ENCODE measurements at regions not wholly inside any gene's neighbourhood (a gene's known extent, or its start where the extent isn't known, plus 50 kb on each side); places are given as distances from the start of the nearest gene placed in this dataset.

DNA sequence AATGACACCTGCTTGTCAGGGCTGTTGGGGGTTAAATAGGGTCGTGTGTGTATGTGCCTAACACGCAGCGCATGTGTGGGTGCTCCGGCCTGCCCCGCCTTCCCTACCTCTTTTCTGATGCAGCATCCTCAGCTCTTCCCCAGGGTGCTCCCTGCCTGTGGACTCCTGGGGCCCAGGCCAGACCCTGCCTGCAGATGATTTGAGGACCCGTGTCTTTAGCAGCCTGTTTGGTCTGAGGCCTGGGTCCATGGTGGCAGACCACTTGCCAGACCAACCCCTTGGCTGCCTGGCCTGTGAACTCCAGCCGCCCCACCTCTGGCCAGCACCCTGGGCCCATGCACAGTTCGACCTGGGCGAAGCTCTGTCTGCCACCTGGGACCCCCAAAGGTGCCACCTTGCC is 57.0 kb upstream of the SIM2 start:
- 86 to 93% (median 92%) methylated on average over 8 to 9 of the region's 9 CpGs for WGBS, 4 donors
- intact Hi-C loops (cut with DNase I), result no loop called here
- Histone ChIP-seq H3K27me3 (peaks cover 0 to 10% (median 0%) of the 10 kb centered on the region in 9 donors), H3K36me3 (no peaks in the 10 kb centered on the region), H3K27ac (no peak overlapping the region), H3K4me3 (no peak overlapping the region), H3K9me3 (peaks cover 0 to 6% (median 0%) of the 10 kb centered on the region in 12 donors), H3K4me1 (peaks cover 0 to 3% (median 0%) of the 10 kb centered on the region in 12 donors)
- no peak for ATAC-seq
- TF ChIP-seq, protein P1, sequence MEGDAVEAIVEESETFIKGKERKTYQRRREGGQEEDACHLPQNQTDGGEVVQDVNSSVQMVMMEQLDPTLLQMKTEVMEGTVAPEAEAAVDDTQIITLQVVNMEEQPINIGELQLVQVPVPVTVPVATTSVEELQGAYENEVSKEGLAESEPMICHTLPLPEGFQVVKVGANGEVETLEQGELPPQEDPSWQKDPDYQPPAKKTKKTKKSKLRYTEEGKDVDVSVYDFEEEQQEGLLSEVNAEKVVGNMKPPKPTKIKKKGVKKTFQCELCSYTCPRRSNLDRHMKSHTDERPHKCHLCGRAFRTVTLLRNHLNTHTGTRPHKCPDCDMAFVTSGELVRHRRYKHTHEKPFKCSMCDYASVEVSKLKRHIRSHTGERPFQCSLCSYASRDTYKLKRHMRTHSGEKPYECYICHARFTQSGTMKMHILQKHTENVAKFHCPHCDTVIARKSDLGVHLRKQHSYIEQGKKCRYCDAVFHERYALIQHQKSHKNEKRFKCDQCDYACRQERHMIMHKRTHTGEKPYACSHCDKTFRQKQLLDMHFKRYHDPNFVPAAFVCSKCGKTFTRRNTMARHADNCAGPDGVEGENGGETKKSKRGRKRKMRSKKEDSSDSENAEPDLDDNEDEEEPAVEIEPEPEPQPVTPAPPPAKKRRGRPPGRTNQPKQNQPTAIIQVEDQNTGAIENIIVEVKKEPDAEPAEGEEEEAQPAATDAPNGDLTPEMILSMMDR (IDR thresholded peaks at IDR 0.05), result no peak
- no peak for TF ChIP-seq POLR2A (IDR thresholded peaks at IDR 0.05)
- no peak for DNase-seq

DNA sequence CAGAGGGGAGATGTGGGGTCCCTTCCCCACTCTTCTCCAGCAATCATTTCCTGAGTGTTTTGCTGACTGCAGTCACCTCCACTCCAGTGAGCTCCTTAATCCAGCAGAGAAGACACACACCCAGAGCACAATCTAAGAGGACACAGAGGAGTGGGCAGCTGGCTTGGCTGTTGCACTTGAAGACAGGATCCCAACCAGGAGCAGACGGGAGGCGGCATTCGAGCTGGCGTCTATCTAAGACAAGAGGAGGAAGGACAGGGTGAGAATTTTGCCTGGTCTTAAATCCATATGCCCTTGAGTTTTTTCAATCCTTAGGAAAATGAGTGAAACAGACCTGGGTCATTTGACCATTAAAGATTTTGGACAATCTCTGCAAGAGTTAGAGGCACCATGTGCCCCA is 56.1 kb upstream of the SIM2 start:
- peaks cover 0 to 5% (median 0%) of the 10 kb centered on the region in 12 donors for H3K4me1 ChIP-seq
- H3K27ac ChIP-seq, result no peak overlapping the region
- H3K27me3 ChIP-seq, result peaks cover 0 to 12% (median 0%) of the 10 kb centered on the region in 9 donors
- H3K9me3 ChIP-seq, result no peaks in the 10 kb centered on the region
- intact Hi-C loops (cut with DNase I), result no loop called here
- H3K36me3 ChIP-seq, result no peaks in the 10 kb centered on the region
- TF ChIP-seq POLR2A (IDR thresholded peaks at IDR 0.05), result no peak
- TF ChIP-seq, protein P1 (IDR thresholded peaks at IDR 0.05), result no peak
- H3K4me3 ChIP-seq, result no peak overlapping the region
- WGBS, 4 donors, result 84 to 92% (median 87%) methylated on average over 4 of the region's 4 CpGs
- DNase-seq, result no peak
- no peak for ATAC-seq

DNA sequence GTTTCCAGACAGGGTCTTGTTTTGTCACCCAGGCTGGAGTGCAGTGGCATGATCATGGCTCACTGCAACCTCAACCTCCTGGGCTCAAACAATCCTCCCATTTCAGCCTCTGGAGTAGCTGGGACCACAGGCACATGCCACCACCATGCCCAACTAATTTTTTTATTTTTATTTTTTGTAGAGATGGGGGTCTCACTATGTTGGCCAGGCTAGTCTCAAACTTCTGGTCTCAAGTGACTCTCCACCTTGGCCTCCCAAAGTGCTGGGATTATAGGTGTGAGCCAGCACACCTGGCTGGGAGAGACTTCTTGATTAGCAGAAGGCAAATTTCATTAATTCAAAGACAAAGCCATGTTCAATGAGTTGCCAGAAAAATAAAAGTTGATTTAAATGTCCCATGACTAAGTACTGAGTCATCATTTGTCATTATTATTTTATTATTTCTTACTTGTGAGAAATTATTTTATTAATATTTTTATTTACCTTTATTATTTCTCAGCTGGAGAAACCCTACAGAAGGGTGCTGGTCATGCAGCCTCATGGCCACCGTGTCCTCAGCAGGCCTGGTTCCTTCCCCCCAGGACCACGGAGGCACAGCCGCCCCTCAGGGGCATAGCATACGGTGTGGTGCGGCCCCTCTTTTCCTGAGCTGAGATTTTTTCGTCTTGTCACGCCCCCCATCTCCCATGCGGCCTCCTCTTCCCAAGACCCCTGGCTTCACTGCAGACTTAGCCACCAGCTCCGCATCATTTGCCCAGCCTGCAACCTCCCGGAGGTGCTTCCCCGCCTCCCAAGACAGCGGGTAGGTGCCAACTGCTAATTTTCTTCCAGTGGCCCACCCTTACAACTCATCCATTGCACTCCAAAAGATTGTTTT is 55.3 kb upstream of the SIM2 start:
- intact Hi-C loops (cut with DNase I), result no loop called here

DNA sequence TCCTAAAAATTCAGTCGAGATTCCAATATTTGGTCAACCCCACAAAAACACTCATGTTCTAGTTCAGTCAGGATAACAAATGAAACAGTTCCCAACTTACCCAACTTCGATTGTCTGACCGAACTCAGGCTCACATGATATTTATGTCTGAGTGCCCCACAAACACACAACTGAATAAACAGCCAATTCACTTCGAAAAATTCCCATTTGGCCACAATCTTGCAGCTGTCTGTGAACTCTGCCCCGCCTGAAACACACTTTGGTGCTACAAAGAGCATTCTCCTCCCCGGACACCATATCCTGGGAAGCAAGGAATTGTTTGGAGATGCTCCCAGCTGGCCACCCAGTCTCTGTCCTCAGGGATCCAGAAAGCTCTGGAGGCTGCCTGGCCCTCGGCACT is 52.9 kb upstream of the SIM2 start:
- TF ChIP-seq, protein P1 (IDR thresholded peaks at IDR 0.05), result no peak
- no peak for TF ChIP-seq POLR2A (IDR thresholded peaks at IDR 0.05)

More for the DNA sequence above, 55.3 kb upstream of the SIM2 start:
- no peak overlapping the region for H3K27ac ChIP-seq
- no peak for DNase-seq
- peaks cover 0 to 12% (median 0%) of the 10 kb centered on the region in 9 donors for H3K27me3 ChIP-seq
- H3K4me3 ChIP-seq, result no peak overlapping the region
- ATAC-seq, result no peak
- no peaks in the 10 kb centered on the region for H3K9me3 ChIP-seq
- WGBS, 4 donors, result 92 to 95% (median 94%) methylated on average over 12 of the region's 12 CpGs
- H3K4me1 ChIP-seq, result peaks cover 0 to 5% (median 0%) of the 10 kb centered on the region in 12 donors
- no peaks in the 10 kb centered on the region for H3K36me3 ChIP-seq
- TF ChIP-seq, protein P1 (IDR thresholded peaks at IDR 0.05), result no peak
- no peak for TF ChIP-seq POLR2A (IDR thresholded peaks at IDR 0.05)

More for the DNA sequence above, 52.9 kb upstream of the SIM2 start:
- no peaks in the 10 kb centered on the region for H3K36me3 ChIP-seq
- 75 to 91% (median 90%) methylated on average over 7 of the region's 7 CpGs for WGBS, 4 donors
- H3K4me1 ChIP-seq, result peaks cover 0 to 5% (median 0%) of the 10 kb centered on the region in 12 donors
- intact Hi-C loops (cut with DNase I), result no loop called here
- DNase-seq (no peak), ATAC-seq (no peak)
- H3K27ac ChIP-seq, result no peak overlapping the region
- peaks cover 0 to 10% (median 0%) of the 10 kb centered on the region in 9 donors for H3K27me3 ChIP-seq
- H3K9me3 ChIP-seq, result no peaks in the 10 kb centered on the region
- no peak overlapping the region for H3K4me3 ChIP-seq
